ENCODE measurements at regions not wholly inside any gene's neighbourhood (a gene's known extent, or its start where the extent isn't known, plus 50 kb on each side); places are given as distances from the start of the nearest gene placed in this dataset.
A peak's percentile ranks its signal among the peaks of the same experiment; 100 is the strongest.

DNA sequence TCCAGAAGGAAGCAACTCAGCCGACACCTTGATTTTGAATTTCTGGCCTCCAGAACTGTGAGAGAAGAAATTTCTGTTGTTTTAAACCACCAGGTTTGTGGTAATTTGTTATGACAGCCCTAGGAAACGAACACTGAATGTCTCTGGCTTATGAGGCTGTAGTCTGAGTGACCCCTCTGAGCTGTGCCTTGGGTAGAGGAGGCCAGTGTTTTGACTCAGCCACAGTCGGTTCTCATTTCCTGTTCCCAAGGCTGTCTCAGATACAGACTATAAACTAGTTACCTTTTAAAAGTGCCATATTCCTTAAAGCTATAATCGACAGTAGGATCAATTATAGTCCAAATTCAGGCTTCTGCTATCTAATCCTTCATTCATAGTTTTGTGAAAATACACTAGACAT, 391.2 kb upstream of the MAP3K7 start:
- DNase-seq: no peak

DNA sequence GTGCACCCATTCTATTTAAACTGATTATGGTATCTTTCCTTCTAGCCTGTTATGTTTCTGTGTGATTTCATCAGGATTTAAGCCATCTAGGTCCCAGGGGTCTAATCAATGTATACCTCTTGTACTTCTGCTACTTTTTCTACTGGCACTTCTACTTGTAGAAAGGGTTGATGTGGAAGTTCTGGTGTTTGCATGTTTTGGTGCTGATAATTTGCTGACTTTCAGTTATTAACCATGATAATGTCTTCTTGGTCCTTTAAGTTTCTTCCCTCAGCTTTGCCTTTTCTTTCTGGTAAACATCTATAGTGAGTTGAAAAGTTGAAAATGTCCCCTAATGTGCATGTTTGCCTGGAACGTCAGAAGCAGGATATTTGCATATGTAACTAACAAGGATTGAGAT, 390.6 kb upstream of the MAP3K7 start:
- DNase-seq: no peak

- no peak for DNase-seq
Observed at GRCh38 chr6:90976341-90976740, 389.5 kb upstream of the MAP3K7 start.

DNA sequence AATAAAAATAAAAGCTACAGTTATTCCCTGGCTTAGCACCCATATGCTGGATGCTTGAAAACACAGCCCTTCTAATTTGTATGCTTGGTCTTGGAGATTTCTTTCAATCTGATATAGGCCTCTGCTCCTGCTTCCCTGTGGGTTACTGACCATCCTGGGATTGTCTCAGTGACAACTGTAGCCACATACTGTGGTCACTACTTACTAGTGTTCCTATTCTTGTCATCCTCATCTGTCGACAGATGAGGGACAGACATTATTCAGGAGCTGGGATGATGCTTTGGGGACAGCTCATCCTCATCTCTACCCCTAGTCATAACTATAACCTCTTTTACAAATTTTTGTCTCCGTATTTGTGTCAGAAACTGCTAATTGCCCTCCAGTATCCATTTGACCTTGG, 388.9 kb upstream of the MAP3K7 start:
- DNase-seq: no peak

- DNase-seq: no peak
Observed at GRCh38 chr6:90973188-90973587, 386.3 kb upstream of the MAP3K7 start.

- no peak for DNase-seq
Observed at GRCh38 chr6:90970672-90971071, 383.8 kb upstream of the MAP3K7 start.

GRCh38 chr6:90967471-90967870, 380.6 kb upstream of the MAP3K7 start:
- DNase-seq: no peak

GRCh38 chr6:90960324-90960723, 373.5 kb upstream of the MAP3K7 start:
- DNase-seq: no peak

- no peak for DNase-seq
Observed at GRCh38 chr6:90955246-90955645, 368.4 kb upstream of the MAP3K7 start.

DNA sequence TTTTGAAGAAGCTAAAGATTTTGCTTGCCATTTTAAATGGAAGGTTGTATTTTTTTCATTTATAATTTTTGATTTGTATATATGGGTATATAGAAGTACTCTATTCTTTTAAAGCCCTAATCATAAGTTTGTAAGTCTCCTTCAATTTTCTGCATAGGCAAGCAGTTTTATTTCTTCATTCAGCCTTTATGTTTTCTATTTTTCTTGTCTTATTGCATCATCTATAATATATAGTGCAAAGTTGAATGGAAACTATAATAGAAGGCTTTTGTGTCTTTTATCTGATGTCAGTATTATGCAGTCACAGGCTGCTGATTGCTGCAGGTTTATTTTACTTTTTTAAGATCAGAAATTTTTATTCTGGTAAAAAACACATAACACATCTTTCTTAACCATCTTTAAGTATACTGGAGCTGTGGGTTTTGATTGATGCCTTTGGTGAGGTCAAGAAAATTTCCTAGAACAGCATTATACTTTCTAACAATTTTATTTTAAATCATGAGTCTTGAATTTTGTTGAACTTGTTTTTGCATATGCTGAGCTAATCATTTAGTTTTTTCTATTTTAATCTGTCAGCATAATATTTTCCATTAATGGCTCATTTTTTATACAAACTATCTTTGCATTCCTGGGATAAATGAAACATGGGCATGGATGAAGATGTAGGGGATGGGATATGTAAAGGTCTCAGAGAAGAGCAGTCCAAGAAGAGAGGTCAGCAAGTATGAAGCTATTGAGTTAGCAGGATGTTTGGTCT, 366.7 kb upstream of the MAP3K7 start:
- DNase-seq: no peak

DNA sequence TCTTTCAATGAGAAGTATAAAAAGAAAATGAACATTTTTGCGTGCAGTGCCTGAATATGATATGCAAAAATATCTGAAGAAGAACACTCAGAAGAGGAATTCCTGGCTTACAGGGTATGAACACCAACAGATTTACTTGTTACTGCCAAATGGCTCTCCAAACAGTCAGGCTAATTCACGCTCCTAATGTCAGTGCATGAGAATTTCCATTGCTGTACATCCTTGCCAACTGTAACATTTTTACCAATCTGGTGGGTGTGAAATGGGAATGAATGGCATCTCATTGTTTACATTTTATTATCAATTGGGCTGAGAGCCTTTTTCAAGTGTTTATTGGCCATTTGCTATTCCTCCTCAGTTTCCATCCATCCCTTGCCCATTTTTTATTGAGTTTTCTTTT, 365.3 kb upstream of the MAP3K7 start:
- no peak for DNase-seq

GRCh38 chr6:90948540-90948939, 361.7 kb upstream of the MAP3K7 start:
- DNase-seq: no peak

GRCh38 chr6:90947184-90948064, 360.6 kb upstream of the MAP3K7 start:
- no peak for DNase-seq

DNA sequence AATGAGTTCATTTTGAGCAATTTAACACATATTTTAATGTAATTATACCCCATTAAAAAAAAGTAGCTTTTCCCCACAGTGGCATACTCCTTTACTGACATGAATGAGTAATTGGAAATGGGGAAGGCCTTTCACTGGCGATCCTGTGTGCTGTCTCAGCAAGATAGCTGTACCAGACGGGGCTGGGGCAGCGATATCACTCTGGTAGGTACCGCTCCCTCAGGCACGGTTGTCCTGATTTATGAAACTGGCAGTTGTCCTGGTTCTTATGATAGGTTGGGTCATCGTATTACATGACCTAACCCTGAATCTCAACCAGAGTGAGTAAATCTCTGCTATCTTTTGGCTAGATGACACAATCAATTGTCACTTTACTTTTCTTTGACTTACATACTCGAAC, 355.0 kb upstream of the MAP3K7 start:
- DNase-seq: no peak

GRCh38 chr6:90940812-90941481, 354.1 kb upstream of the MAP3K7 start:
- peak; percentile 29 to 58 (median 40) for DNase-seq

DNA sequence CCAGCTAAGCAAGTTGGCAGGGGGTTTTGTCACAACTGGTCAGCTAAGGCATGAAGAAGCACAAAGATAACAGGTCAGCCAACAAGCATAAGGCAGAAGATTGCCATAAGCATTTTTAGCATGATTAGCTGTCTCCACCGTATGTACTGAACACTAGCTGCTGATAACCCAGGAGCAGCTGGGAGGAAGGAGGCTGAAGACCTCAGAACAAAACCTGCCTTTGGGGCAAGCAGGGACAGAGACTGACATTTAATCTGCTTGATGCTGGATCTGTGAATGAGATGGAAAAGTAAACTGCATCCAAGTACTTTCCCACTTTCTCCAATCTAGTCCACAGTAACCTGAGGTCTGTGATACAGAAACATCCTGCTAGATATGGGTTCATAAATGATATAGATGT, 353.0 kb upstream of the MAP3K7 start:
- DNase-seq: no peak

GRCh38 chr6:90938122-90938521, 351.2 kb upstream of the MAP3K7 start:
- no peak for DNase-seq

DNA sequence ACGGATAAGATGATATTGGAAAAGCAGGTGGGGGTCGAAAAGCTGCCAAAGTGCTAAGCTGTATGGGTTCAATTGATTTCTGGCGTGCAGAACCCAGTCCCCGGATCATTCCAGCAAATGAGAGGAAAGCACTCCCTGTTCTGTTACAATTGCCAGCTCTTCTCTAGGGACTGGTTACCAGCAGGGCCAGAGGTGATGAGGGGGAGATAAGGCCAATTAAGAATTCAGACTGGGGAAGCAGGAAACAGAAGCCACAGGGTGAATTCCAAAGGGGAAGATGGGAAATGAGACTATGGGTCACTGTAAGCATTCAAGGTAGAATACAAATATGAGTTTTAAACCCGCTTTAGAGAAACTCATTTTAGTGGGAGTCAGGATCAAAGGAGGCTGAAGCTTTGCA, 349.4 kb upstream of the MAP3K7 start:
- no peak for DNase-seq

- no peak for DNase-seq
Observed at GRCh38 chr6:90934966-90935365, 348.1 kb upstream of the MAP3K7 start.

DNA sequence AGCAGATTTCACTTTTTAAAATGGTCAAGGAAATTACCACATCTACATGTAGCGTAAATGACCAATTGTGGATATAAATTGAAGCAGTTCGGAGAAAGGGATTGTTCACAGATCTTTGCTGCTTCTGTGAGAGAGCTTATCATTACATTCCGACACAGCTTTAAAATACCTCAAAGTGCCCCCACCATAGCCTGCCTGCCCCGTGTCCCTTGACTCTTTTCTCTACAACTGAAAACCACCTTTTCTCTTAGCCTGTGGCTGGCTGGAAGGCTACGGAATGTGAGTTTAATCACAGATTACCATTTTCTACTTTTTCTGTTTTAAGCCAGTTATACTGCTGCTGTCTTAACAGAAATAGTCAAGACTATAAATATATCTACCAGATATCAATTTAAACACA, 347.2 kb upstream of the MAP3K7 start:
- DNase-seq: no peak

DNA sequence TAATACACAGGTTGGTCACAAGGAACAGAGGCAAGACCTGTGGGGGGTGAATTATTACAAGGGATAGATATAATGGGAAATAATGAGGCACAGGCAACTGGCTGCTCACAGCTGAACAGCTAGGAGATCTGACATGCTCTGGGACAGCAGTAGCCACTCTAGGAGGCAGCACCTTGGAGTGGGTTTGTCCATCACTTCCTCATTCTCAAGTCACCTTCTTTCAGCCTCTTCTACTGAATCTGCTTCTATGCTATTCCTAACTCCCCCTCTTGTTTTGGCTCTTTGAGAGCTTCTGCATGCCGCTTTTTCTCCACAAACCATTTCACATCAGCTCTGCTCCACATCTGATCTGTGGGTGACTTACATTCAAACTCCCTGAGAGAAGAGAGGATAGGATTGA, 345.5 kb upstream of the MAP3K7 start:
- no peak for DNase-seq

DNA sequence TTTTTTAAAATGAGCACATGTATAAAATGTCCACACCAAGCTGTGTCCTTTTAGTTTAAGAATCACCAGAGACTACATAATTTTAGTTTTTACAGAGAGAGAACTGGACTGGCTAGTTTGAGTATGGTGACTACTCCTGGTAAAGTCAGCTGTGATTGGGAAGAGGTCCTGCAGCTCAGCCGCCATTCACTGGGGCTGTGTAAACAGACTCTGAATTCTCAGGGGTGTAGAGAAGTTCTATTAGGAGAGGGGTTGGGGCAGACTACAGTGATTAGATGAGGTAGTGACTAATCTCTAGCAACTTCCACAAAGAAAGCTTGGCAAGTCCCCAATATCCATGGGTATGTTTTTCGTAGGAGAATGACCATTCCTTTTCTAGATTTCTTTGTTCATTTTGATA, 341.2 kb upstream of the MAP3K7 start:
- no peak for DNase-seq

DNA sequence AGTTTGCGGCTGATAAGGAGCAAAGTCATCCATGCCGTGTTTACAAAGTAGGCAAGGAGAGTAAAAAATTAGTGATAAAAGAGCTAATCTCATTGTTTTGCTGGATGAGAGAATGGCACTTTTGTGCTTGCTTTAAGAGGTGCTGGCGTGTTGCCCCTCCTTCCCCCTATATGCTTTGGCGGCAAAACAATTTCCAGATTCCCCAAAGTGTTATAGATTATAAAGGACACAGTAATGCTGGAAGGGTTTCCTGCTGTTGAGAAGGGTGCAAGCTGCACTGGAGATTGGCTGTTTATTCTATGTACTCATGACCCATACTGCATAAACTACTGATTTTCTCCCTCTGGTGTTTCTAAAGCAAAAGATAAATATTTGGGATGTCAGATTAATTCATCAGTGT, 338.9 kb upstream of the MAP3K7 start:
- DNase-seq: no peak
